BE2C (cell line): ENCODE measurements at regions not wholly inside any gene's neighbourhood (a gene's known extent, or its start where the extent isn't known, plus 50 kb on each side); places are given as distances from the start of the nearest gene placed in this dataset.

Source experiments
- DNase-seq: peaks from one replicate; pipeline ENCODE4 v3.0.0-alpha.2; 2020
- H3K27me3 ChIP-seq: fragments of 250-450 bp; sonication (Bioruptor Pico); 2 replicates; pipeline ENCODE4 v1.5.1; 2020; ENCODE audit warnings: mild to moderate bottlenecking
- H3K36me3 ChIP-seq: fragments of 250-450 bp; sonication (Bioruptor Pico); 2 replicates; pipeline ENCODE4 v1.5.1; 2020; ENCODE audit warnings: mild to moderate bottlenecking
- H3K4me1 ChIP-seq: fragments of 250-450 bp; sonication (Bioruptor Pico); 2 replicates; pipeline ENCODE4 v1.5.1; 2020
- H3K4me3 ChIP-seq: 2 replicates; pipeline ENCODE4 v1.5.1; 2011; ENCODE audit warnings: low read depth, low read length
- H3K9me3 ChIP-seq: fragments of 250-450 bp; sonication (Bioruptor Pico); 2 replicates; pipeline ENCODE4 v1.5.1; 2020
- TF ChIP-seq, protein P1 (sequence below): IDR thresholded peaks from 2 replicates; pipeline ENCODE4 v1.5.1; 2012; ENCODE audit warnings: mild to moderate bottlenecking, low read depth, low read length

DNA sequence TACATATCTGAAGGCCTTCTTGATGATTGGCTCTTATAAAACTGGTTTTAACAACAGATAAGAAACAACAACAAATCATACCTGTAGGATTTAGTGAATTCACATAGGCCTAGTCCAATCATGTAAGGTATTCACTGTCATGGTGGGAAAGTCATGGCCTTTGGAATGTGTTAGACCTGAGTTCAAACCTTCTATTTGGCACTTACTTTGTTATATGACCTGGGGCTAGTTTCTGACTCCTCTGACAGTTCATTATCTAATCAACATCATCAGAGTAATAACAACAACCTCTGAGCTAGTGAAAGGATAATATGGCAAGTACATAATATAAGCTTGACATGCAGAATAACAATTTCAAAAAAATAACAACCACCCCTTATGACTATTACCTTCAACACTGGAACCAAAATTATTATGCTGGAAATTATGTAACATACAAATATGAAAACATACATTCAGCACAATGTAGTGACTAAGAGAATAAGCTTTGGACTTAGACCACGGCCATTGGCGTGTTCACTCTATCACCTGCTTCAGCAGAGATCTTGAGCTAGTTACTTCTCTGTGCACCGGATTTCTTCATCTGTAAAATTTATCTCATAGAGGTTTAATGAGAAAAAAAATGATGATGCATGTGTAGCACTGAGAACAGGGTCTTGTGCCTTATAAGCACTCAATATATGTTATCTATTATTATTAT, 597.6 kb downstream of the LMO4 start:
- Histone ChIP-seq H3K36me3 (no peaks in the 10 kb centered on the region), H3K27me3 (no peaks in the 10 kb centered on the region), H3K4me3 (no peak overlapping the region), H3K4me1 (no peaks in the 10 kb centered on the region), H3K9me3 (no peaks in the 10 kb centered on the region)
- DNase-seq = no peak
- TF ChIP-seq, protein P1, sequence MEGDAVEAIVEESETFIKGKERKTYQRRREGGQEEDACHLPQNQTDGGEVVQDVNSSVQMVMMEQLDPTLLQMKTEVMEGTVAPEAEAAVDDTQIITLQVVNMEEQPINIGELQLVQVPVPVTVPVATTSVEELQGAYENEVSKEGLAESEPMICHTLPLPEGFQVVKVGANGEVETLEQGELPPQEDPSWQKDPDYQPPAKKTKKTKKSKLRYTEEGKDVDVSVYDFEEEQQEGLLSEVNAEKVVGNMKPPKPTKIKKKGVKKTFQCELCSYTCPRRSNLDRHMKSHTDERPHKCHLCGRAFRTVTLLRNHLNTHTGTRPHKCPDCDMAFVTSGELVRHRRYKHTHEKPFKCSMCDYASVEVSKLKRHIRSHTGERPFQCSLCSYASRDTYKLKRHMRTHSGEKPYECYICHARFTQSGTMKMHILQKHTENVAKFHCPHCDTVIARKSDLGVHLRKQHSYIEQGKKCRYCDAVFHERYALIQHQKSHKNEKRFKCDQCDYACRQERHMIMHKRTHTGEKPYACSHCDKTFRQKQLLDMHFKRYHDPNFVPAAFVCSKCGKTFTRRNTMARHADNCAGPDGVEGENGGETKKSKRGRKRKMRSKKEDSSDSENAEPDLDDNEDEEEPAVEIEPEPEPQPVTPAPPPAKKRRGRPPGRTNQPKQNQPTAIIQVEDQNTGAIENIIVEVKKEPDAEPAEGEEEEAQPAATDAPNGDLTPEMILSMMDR = no peak

DNA sequence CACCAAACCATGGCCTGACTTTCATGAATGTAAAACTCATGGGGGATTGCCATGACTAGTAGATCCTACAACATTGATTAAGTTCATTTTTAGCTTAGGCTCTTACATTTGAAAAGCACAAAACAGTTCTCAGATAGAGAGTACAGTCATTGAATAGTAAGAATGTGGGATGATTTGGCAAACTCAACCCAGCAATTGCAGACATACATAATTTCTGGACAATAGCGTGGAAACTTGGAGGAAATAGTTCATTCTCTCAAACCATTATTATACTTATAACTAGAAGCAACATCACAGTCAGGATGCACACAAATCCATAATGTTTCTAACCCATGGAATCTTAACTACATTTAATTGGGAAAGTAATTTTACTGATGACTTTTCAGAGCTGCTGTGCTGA, 598.2 kb downstream of the LMO4 start:
- TF ChIP-seq, protein P1 = no peak

DNA sequence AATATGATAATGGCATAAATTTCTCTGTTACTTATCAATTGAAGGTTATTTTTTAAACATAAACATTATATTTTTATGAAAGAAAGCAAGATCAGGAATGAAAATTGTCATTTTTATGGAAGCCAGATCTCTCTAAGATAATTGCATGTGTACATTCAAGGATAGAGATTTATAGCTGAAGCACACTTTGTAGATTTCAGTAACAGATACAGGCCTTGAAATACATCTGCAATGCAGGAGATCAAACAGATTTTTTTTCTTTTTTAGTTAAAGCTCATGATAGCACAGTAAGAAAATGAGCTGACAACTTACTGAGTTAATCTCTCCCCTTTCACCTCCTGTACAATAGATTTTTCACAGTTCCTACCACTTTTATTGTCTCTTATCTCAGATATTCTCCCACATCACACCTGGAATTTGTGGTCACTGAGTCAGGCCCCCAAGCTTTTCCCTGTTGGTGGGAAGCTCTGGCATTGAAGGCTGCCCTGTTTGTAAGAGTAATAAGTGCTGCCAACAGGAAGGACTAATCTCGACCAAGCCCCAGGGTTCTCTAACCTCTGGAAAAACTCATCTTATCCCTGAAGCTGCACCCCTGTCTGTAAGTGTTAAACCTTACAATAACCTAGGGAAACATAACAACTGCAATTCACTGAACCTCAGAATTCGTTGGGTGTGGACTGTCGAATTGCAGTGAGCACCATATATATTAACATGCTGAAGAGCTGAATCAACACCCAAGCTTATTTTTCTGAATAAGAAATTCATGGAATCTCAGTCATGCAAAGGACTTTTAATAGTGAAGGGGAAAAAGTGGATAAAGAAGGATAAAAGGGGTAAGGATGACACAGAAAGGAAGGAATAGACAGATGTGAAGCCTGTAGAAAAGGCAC, 599.0 kb downstream of the LMO4 start:
- no peaks in the 10 kb centered on the region for H3K27me3 ChIP-seq
- DNase-seq = no peak
- H3K9me3 ChIP-seq = no peaks in the 10 kb centered on the region
- H3K4me3 ChIP-seq = no peak overlapping the region
- TF ChIP-seq, protein P1 = no peak
- H3K36me3 ChIP-seq = no peaks in the 10 kb centered on the region
- no peaks in the 10 kb centered on the region for H3K4me1 ChIP-seq

More for the DNA sequence above, 598.2 kb downstream of the LMO4 start:
- DNase-seq = no peak
- H3K36me3 ChIP-seq = no peaks in the 10 kb centered on the region
- no peaks in the 10 kb centered on the region for H3K9me3 ChIP-seq
- H3K4me1 ChIP-seq = no peaks in the 10 kb centered on the region
- H3K27me3 ChIP-seq = no peaks in the 10 kb centered on the region
- H3K4me3 ChIP-seq = no peak overlapping the region

DNA sequence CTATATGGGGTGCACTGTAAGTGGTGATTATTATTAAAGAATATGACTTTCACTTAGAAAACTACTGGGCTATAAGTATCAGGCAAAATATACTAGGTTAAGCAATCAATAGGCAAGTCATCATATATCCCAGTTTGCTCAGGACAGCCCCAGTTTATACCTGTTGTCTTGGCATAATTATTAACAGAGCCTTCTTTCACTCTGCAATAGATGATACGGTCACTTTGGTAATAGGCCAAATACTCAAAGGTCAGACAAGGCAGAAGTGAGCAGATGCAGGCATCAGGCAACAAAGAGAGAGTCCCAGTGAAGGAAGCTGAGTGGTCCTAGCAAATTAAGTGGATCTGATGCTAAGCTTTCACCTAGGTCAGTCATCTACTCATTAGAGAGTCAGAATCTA, 599.9 kb downstream of the LMO4 start:
- Histone ChIP-seq H3K36me3 (no peaks in the 10 kb centered on the region), H3K9me3 (no peaks in the 10 kb centered on the region), H3K27me3 (no peaks in the 10 kb centered on the region), H3K4me1 (no peaks in the 10 kb centered on the region), H3K4me3 (no peak overlapping the region)
- TF ChIP-seq, protein P1 = no peak
- no peak for DNase-seq

DNA sequence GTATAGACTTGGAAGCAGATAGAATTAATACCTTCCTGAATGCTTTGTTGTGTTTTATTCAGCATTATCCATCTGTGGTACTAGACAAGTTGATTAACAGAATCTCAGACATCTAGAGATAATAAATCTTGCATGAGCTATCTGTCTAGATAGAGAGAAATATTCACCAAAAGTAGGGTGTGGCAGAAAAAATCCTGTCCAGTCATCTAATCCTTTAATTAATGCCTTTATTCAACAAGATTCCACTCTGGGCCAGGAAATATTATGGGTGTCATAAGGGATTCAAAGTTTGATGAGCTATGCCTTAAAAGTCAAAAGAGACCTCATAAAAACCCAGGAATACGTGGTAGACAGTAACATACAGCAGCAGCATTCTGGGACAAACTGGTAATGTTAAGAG, 601.2 kb downstream of the LMO4 start:
- H3K4me3 ChIP-seq = no peak overlapping the region
- H3K36me3 ChIP-seq = no peaks in the 10 kb centered on the region
- TF ChIP-seq, protein P1 = no peak
- no peaks in the 10 kb centered on the region for H3K9me3 ChIP-seq
- no peak for DNase-seq
- no peaks in the 10 kb centered on the region for H3K4me1 ChIP-seq
- H3K27me3 ChIP-seq = no peaks in the 10 kb centered on the region

DNA sequence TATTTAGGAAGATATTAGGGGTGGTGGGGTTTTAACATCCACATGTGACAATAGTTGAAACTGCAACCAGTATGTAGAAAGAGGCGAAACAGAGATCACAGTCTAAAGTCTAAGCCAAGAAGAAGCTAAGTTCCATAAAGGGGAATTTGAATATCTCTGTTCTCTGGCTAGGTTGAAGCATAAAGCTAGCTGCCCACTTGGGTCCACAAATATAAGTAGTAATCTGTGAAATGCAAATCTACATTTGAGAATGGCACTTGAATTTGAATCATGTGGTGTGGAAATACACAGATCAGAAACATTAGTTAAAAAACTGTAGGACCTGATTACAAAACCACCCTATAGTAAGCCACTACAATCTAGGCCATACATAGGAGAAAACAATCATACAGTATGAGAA, 602.1 kb downstream of the LMO4 start:
- Histone ChIP-seq H3K9me3 (no peaks in the 10 kb centered on the region), H3K36me3 (no peaks in the 10 kb centered on the region), H3K27me3 (no peaks in the 10 kb centered on the region), H3K4me3 (no peak overlapping the region), H3K4me1 (no peaks in the 10 kb centered on the region)
- DNase-seq = no peak
- TF ChIP-seq, protein P1 = no peak
